H1 (cell line): ENCODE measurements at regions not wholly inside any gene's neighbourhood (a gene's known extent, or its start where the extent isn't known, plus 50 kb on each side); places are given as distances from the start of the nearest gene placed in this dataset.

Experiments
- ASH2L ChIP-seq: fragments of 200-600, 300-600 bp; sonication (generic); IDR thresholded peaks from one replicate; pipeline ENCODE4 v1.7.1; 2017; ENCODE audit warnings: low read length
- ATF3 ChIP-seq: IDR thresholded peaks from 2 replicates; pipeline ENCODE4 v1.6.1; 2011; ENCODE audit warnings: low read depth, mild to moderate bottlenecking, low read length; ENCODE audit not compliant: insufficient read depth
- BACH1 ChIP-seq: IDR thresholded peaks from 2 replicates; pipeline ENCODE4 v1.6.1; 2012; ENCODE audit warnings: low read length, improper control_type of control experiment
- CEBPB ChIP-seq: IDR thresholded peaks from 2 replicates; pipeline ENCODE4 v1.6.1; 2012; ENCODE audit warnings: low read depth, low read length
- E2F6 ChIP-seq: IDR thresholded peaks from 2 replicates; pipeline ENCODE4 v1.6.1; 2012; ENCODE audit warnings: inconsistent platforms
- ZNF274 ChIP-seq: IDR thresholded peaks from 2 replicates; pipeline ENCODE4 v1.7.0; 2012; ENCODE audit warnings: low read length, borderline replicate concordance; ENCODE audit errors: extremely low read depth

GRCh38 chr10:53619671-53620070 lies 847.1 kb upstream of the MBL2 start (continued):
- no peak for TF ChIP-seq BACH1
- no peak for TF ChIP-seq ASH2L
- TF ChIP-seq ATF3 = no peak
- no peak for TF ChIP-seq E2F6
- TF ChIP-seq CEBPB = no peak
- TF ChIP-seq ZNF274 = no peak
